Activated CD8-positive, alpha-beta T cell treated with anti-CD3 and anti-CD28 coated beads for 36 hours (primary cell): ENCODE measurements at regions not wholly inside any gene's neighbourhood (a gene's known extent, or its start where the extent isn't known, plus 50 kb on each side); places are given as distances from the start of the nearest gene placed in this dataset.

Experiments used
- ATAC-seq: fragments of 200-7000 bp; cut with Tn5 transposase; one replicate; pipeline ENCODE4 v1.10.0; 2021; ENCODE audit warnings: mild to moderate bottlenecking, moderate library complexity
- CTCF ChIA-PET: fragments of 350-600 bp; sonication (Branson Sonifier 250); formaldehyde crosslinking; loops from one replicate; lab custom pipeline; 2021; ENCODE audit warnings: antibody characterized with exemption; lab: Charles Lee
- POLR2A ChIA-PET: fragments of 350-600 bp; sonication (Branson Sonifier 250); formaldehyde crosslinking; loops from one replicate; lab custom pipeline; 2021; ENCODE audit warnings: antibody characterized with exemption; lab: Charles Lee
- DNase-seq: peaks from one replicate; pipeline ENCODE4 v3.0.0-alpha.2; 2020
- H3K27ac Mint-ChIP-seq: one replicate; pipeline ENCODE4 v1.8.0; 2021; ENCODE audit warnings: mild to moderate bottlenecking, mixed read lengths
- H3K27me3 Mint-ChIP-seq: one replicate; pipeline ENCODE4 v1.8.0; 2021; ENCODE audit warnings: mixed read lengths
- H3K36me3 Mint-ChIP-seq: one replicate; pipeline ENCODE4 v1.8.0; 2021; ENCODE audit warnings: low read depth, mixed read lengths
- H3K4me1 Mint-ChIP-seq: one replicate; pipeline ENCODE4 v1.8.0; 2021; ENCODE audit warnings: low read depth, mixed read lengths
- H3K4me3 Mint-ChIP-seq: one replicate; pipeline ENCODE4 v1.8.0; 2021; ENCODE audit warnings: mild to moderate bottlenecking, moderate library complexity, mixed read lengths
- H3K9me3 Mint-ChIP-seq: one replicate; pipeline ENCODE4 v1.8.0; 2021; ENCODE audit warnings: mixed read lengths
- intact Hi-C: fragments of 100-400 bp; cut with micrococcal nuclease; formaldehyde crosslinking; loops from one replicate; pipeline ENCODE4 v1.10.0; 2022
- TF ChIP-seq, protein P1 (sequence below): fragments of 200-600 bp; IDR thresholded peaks from one replicate; pipeline ENCODE4 v1.8.0; 2022; ENCODE audit warnings: antibody characterized with exemption, mild to moderate bottlenecking

DNA sequence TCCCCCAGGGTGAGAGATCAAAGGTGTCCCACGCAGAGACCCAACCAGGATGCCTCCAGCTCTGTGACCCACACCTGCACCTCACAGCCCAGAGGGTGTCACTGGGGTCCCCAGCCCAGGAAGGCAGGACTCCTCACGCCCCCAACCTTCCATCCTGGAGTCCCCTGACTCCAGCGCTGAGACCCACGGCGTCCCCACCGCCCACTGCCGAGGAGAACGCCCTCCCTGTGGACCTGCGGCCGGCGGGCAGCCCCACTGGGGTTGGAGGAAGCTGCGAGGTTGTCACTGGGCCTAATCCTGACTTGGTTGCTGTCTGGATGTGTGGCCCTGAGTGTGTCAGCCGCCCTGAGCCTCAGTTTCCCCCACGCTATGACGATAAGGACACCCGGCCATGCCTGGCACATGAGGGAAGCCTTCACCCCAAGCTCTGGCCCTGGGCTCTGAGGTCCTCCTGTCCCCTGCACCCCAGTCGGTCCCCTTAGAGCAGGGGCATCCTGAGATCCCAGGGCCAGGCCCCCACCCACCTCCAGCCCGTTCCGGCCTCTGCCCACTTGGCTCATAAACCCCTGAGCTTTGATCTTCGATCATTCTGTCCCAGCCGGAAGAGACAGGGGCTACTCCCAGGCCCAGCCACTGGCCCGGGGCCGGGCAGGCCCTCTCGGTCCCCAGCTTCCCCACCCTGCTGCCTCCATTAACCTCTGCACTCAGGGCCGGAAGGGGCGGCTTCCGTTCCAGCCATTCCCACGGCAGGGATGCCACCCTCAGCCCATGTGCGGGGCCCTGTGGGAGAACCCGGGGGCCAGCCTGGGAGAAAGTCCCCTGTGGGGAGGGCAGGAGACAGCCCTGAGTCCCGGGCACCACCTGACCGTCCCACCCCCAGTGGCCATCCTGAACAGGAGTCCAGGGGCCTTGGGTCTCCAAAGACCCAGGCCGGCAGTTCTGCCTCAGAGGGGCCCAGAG, 113.2 kb downstream of the MICALL2 start:
- intact Hi-C loops = no loop called here
- ChIA-PET POLR2A (no interaction called here), CTCF (no interaction called here)
- Mint-ChIP-seq H3K4me3 (no peak overlapping the region), H3K27me3 (peaks cover 7% of the 10 kb centered on the region), H3K27ac (no peak overlapping the region), H3K9me3 (no peaks in the 10 kb centered on the region), H3K36me3 (no peaks in the 10 kb centered on the region), H3K4me1 (no peaks in the 10 kb centered on the region)
- no peak for ATAC-seq
- TF ChIP-seq, protein P1, sequence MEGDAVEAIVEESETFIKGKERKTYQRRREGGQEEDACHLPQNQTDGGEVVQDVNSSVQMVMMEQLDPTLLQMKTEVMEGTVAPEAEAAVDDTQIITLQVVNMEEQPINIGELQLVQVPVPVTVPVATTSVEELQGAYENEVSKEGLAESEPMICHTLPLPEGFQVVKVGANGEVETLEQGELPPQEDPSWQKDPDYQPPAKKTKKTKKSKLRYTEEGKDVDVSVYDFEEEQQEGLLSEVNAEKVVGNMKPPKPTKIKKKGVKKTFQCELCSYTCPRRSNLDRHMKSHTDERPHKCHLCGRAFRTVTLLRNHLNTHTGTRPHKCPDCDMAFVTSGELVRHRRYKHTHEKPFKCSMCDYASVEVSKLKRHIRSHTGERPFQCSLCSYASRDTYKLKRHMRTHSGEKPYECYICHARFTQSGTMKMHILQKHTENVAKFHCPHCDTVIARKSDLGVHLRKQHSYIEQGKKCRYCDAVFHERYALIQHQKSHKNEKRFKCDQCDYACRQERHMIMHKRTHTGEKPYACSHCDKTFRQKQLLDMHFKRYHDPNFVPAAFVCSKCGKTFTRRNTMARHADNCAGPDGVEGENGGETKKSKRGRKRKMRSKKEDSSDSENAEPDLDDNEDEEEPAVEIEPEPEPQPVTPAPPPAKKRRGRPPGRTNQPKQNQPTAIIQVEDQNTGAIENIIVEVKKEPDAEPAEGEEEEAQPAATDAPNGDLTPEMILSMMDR = no peak
- no peak for DNase-seq

DNA sequence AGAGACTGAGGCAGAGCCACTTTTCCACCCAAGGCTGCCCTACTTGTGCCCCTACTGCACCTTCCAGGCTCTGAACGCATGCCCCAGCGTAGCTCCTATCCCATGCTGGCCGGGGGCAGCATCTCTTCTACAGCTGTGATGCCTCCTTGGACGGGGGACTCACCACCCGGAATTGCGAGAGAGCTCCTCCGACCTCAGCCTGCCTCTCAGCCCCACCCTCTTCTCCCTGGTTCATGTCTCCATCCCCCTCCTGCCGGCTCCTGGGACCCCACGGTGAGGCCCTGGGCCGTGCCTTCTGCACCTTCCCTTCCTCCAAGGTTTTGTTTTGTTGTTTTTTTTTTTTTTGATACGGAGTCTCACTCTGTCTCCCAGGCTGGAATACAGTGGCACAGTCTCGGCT, 112.4 kb downstream of the MICALL2 start:
- POLR2A ChIA-PET = no interaction called here
- no peak for DNase-seq
- ATAC-seq = no peak
- Mint-ChIP-seq H3K27ac (no peak overlapping the region), H3K36me3 (no peaks in the 10 kb centered on the region), H3K27me3 (peaks cover 8% of the 10 kb centered on the region), H3K9me3 (no peaks in the 10 kb centered on the region), H3K4me1 (no peaks in the 10 kb centered on the region), H3K4me3 (no peak overlapping the region)
- intact Hi-C loops = no loop called here
- TF ChIP-seq, protein P1 = no peak
- CTCF ChIA-PET = no interaction called here

DNA sequence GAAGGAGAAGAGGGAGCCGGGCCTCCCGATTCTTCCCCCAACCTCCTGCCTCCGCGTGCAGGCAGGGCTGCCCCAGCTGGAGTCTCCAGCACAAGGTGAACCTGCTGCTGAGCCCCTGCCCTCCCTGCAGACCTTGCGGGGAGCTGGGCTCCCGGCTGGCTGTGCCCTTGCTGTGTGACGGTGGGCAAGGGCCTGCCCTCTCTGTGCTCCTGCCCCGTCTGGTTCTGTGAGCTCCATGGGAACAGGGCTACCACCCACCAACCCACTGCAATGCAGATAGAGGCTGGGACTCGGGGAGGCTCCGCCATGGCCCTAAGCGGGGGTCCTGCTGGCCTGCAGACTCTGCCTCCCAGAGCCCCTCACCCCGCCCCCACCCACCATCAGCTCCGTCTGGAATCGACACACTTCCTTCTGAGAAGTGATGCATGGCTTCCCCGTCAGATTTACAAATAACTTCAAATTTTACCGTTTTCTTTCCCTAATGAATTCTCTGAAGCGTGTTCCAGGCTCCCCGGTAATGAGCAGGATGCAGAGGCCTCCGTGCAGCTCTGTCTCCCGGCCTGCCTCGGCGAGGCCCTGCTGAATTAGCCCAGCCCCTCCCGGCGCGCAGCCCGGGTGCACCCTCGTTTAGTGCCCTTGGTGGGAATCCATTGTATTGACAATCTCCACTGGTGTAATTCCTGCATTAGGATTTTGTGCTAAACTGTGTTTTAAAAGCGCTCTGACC, 111.0 kb downstream of the MICALL2 start:
- Mint-ChIP-seq H3K36me3 (no peaks in the 10 kb centered on the region), H3K9me3 (no peaks in the 10 kb centered on the region), H3K4me1 (no peaks in the 10 kb centered on the region), H3K27me3 (peaks cover 8% of the 10 kb centered on the region), H3K4me3 (no peak overlapping the region), H3K27ac (no peak overlapping the region)
- DNase-seq (no peak), ATAC-seq (no peak)
- POLR2A ChIA-PET = no interaction called here
- CTCF ChIA-PET = no interaction called here
- TF ChIP-seq, protein P1 = no peak
- intact Hi-C loops = no loop called here

DNA sequence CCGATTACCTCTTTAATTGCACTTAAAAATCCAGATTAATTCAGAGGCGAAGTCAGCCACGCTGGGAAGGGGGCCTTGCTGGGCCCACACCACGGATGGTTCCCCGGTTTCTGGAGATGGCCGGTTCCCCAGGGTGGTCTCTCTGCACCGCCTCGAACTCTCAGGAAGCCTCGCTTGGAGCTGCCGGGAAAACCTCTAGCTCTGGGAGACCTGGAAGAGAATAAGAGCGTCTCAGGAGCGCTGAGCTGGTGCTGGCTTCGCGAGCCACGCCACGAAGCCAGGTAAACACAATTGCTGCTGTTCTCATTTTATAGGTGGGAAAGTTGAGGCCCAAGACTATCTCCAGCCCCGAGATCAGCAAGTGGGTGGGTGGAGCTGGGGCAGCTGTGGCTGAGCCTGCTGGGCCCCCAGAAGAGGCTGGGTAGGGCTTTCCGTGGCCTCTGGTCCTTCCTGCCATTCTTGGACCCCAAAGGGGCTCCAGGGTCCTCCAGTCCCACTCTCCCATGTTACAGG, 110.4 kb downstream of the MICALL2 start:
- DNase-seq = no peak
- no peaks in the 10 kb centered on the region for H3K9me3 Mint-ChIP-seq
- ATAC-seq = no peak
- POLR2A ChIA-PET = no interaction called here
- TF ChIP-seq, protein P1 = no peak
- no peaks in the 10 kb centered on the region for H3K4me1 Mint-ChIP-seq
- intact Hi-C loops = no loop called here
- no peak overlapping the region for H3K27ac Mint-ChIP-seq
- peaks cover 8% of the 10 kb centered on the region for H3K27me3 Mint-ChIP-seq
- no peak overlapping the region for H3K4me3 Mint-ChIP-seq
- H3K36me3 Mint-ChIP-seq = no peaks in the 10 kb centered on the region
- CTCF ChIA-PET = no interaction called here

DNA sequence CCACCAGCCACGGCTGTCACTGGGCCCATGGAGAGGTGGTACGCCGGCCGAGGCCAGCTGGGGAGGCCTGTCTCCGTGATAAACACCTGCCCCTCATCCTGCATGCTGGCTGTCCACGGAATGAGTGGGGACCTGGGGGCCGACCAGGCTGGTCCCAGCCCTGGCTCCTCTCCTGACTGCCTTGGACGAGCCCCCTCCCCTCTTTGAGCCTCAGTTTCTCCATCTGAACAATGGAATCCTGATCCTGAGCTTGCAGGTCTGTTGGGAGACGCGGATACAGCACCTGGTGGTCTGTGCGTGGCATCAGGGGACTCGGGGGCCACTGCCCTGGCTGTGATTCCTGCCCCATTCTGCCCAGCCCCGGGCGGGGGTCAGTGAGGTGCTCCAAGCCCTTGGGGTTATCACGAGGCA, 109.9 kb downstream of the MICALL2 start:
- no peaks in the 10 kb centered on the region for H3K4me1 Mint-ChIP-seq
- POLR2A ChIA-PET = no interaction called here
- TF ChIP-seq, protein P1 = no peak

More for the DNA sequence above, 109.9 kb downstream of the MICALL2 start:
- intact Hi-C loops = no loop called here
- H3K27ac Mint-ChIP-seq = no peak overlapping the region
- ATAC-seq (no peak), DNase-seq (no peak)
- peaks cover 8% of the 10 kb centered on the region for H3K27me3 Mint-ChIP-seq
- CTCF ChIA-PET = no interaction called here
- no peak overlapping the region for H3K4me3 Mint-ChIP-seq
- no peaks in the 10 kb centered on the region for H3K36me3 Mint-ChIP-seq
- H3K9me3 Mint-ChIP-seq = no peaks in the 10 kb centered on the region
